GM12872 (cell line): ENCODE measurements at regions not wholly inside any gene's neighbourhood (a gene's known extent, or its start where the extent isn't known, plus 50 kb on each side); places are given as distances from the start of the nearest gene placed in this dataset.

ENCODE experiments used
- TF ChIP-seq, protein P1 (sequence below): IDR thresholded peaks from 3 replicates; pipeline ENCODE4 v1.5.1; 2011; ENCODE audit warnings: low read depth, mild to moderate bottlenecking, low read length, moderate library complexity; ENCODE audit not compliant: insufficient read depth

DNA sequence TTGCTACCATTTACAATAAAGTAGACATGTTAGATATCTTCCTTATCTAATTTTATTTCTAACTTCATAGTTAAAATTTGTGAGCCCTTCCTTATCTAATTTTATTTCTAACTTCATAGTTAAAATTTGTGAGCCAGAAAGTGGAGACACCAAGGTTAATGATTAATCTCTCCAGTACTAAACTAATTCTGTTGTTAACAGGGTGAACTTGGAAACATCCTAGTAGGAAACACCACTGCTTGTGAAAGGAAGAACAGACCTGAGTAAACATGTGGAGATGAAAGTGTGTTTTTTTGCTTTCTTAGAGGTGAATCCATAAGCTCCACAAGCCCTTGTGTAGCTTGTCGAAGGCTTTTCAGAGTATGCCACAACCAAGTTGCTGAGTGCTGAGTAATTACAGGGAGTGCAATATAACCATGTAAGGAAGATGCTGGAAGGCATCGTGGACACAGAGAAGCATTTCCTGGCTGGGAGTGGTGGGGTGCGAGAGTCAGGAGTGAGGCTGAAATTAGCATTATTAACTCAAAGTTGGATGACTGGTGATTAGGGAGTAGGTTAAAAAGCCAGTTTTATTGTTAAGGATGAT is 118.6 kb upstream of the NEIL3 start:
- TF ChIP-seq, protein P1, sequence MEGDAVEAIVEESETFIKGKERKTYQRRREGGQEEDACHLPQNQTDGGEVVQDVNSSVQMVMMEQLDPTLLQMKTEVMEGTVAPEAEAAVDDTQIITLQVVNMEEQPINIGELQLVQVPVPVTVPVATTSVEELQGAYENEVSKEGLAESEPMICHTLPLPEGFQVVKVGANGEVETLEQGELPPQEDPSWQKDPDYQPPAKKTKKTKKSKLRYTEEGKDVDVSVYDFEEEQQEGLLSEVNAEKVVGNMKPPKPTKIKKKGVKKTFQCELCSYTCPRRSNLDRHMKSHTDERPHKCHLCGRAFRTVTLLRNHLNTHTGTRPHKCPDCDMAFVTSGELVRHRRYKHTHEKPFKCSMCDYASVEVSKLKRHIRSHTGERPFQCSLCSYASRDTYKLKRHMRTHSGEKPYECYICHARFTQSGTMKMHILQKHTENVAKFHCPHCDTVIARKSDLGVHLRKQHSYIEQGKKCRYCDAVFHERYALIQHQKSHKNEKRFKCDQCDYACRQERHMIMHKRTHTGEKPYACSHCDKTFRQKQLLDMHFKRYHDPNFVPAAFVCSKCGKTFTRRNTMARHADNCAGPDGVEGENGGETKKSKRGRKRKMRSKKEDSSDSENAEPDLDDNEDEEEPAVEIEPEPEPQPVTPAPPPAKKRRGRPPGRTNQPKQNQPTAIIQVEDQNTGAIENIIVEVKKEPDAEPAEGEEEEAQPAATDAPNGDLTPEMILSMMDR, result no peak

DNA sequence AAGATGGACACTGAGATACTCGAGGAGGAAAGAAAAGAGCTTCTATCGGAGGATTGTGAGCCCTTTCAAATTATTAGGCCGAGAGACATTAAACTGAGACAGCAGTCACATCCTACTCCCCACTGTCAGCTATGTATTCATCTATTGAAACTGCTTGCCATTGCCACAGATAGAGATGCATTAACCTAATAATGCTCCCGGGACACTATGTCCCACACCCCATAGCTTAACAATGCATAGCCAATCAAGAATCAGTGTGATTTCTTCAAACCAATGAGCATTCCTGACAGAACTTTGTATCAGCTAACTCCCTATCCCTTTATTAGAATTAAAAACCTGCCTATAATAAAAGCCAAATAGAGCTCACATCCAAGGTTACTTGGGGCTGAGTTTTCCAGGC is 118.1 kb upstream of the NEIL3 start:
- TF ChIP-seq, protein P1, result no peak

DNA sequence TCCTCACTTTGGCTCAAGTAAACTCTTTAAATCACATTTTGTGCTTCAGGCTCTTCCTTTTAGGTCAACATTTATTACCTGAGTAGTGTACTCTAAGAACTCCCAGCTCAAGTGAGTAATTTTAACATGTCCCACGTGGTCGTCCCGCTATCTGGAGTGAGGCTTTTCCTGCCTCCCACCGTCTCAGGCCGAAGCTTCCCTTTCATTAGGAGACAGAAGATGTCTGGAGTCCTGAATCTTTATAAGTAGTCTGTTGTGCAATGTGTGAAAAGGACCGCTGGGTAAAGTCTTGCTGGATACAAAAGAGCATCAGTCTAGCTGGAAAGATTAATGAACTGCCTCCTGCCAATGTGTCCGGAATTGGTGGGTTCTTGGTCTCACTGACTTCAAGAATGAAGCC is 117.7 kb upstream of the NEIL3 start:
- TF ChIP-seq, protein P1, result no peak

DNA sequence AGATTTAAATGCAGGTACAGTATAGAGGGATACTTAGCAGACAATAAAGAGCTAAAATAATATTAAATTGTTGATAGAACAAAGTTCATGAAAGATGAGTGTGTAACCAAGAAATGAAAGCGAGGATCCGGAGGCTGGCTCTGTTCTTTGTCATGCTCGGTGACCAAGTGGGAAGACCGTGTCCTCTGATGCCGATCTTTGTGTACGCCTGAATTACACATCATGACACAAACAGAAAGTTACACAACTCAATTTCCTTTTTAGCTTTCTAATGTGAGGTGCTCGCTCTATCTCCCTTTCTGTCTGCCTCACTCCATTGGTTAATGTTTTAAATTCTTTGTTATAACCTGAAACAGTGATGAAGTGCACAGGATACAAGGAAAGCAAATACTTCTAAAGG is 114.8 kb upstream of the NEIL3 start:
- TF ChIP-seq, protein P1, result no peak

DNA sequence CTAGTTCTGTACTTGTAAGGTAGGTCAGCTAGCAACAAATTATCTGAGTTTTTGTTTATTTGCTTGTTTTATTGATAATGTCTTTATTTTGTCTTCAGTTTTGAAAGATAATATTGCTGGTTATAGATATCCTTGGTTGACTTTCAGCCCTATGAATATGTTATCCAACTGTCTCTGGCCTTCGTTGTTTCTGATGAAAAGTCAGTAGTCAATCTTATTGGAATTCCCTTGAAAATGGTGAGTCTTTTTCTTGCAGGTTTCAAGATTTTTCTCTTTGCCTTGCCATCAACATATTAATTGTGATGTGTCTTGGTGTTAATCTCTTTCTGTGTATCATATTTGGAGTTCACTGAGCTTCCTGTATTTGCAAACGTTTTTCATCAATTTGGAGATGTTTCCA is 113.1 kb upstream of the NEIL3 start:
- TF ChIP-seq, protein P1, result no peak

DNA sequence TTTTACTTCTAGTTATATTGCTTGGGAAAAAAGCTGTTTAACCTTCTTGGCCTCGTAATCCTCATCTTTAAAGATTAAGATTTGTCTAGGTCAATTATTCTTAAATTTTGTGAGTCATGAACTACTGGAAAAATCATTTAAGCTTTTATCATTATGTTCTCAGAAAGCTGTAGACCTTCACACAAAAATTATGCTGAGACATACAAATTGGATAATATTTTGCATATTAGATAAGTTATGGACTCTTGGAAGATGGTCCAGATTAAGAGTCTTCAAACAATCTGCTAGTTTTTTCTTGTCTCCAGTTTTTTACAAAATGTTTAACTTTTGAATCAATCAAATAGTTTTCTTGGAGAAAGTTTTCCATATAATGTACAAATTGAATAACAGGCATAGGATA is 108.1 kb upstream of the NEIL3 start:
- TF ChIP-seq, protein P1, result no peak

DNA sequence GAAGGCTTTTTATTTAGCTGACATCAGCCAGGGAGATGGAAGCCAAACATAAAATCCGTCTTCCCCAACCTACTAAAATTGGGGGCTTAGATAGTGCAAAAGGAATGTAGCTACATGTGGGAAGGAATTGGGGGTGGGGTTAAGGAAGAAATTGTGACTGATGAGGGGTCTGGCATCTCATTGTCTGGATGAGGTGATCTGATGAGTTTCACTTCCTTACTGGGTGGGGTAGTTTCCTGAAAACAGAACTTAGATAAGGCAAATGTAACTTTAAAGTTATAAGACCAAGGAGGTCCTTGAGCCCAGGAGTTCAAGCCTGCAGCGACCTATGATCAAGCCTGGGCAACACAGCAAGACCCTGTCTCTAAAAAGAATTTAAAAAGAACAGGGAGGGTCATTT is 105.5 kb upstream of the NEIL3 start:
- TF ChIP-seq, protein P1, result no peak
